Common myeloid progenitor, CD34-positive (primary cell): ENCODE measurements at regions not wholly inside any gene's neighbourhood (a gene's known extent, or its start where the extent isn't known, plus 50 kb on each side); places are given as distances from the start of the nearest gene placed in this dataset.

Experiments used
- CTCF ChIA-PET: fragments of 350-600 bp; sonication (Branson Sonifier 250); formaldehyde crosslinking; loops from one replicate; lab custom pipeline; 2021; ENCODE audit warnings: antibody characterized with exemption; lab: Charles Lee
- POLR2A ChIA-PET: fragments of 350-600 bp; sonication (Branson Sonifier 250); formaldehyde crosslinking; loops from one replicate; lab custom pipeline; 2021; ENCODE audit warnings: antibody characterized with exemption; lab: Charles Lee
- DNase-seq, 3 donors: peaks; one replicate each; pipeline versions ENCODE4 v3.0.0 to v3.0.0-alpha.2; 2013
- H3K27ac ChIP-seq, 2 experiments: 1 replicate in 1 of 2; 2 replicates in 1 of 2; pipeline ENCODE4 v1.7.0; 2013; ENCODE audit warnings: inconsistent platforms in 2 of 2, low read length in 2 of 2, mild to moderate bottlenecking in 2 of 2, low read depth in 1 of 2, moderate library complexity in 1 of 2; ENCODE audit not compliant: severe bottlenecking in 2 of 2, insufficient read depth in 1 of 2, poor library complexity in 1 of 2
- H3K27me3 ChIP-seq, 5 experiments: replicated peaks in 2 of 5; 1 replicate in 3 of 5; 2 replicates in 2 of 5; pipeline versions ENCODE4 v1.6.1 to v1.7.0; 2013; ENCODE audit warnings: low read length in 4 of 5, mild to moderate bottlenecking in 2 of 5, moderate library complexity in 2 of 5, inconsistent platforms in 1 of 5; ENCODE audit not compliant: insufficient read depth in 5 of 5, control insufficient read depth in 4 of 5
- H3K36me3 ChIP-seq, 4 experiments: 1 replicate in 2 of 4; 2 replicates in 2 of 4; pipeline versions ENCODE4 v1.6.1 to v1.7.0; 2013; ENCODE audit warnings: low read length in 3 of 4, control low read depth in 1 of 4, mild to moderate bottlenecking in 1 of 4; ENCODE audit not compliant: control insufficient read depth in 4 of 4, insufficient read depth in 4 of 4
- H3K4me1 ChIP-seq, 4 experiments: 1 replicate in 3 of 4; 2 replicates in 1 of 4; pipeline versions ENCODE4 v1.6.1 to v1.7.1; 2013; ENCODE audit warnings: low read length in 3 of 4, mild to moderate bottlenecking in 3 of 4, control low read depth in 1 of 4, inconsistent platforms in 1 of 4, moderate library complexity in 1 of 4; ENCODE audit not compliant: control insufficient read depth in 4 of 4, insufficient read depth in 4 of 4; ENCODE audit errors: control extremely low read depth in 1 of 4
- H3K4me3 ChIP-seq, 7 experiments: 1 replicate in 4 of 7; 2 replicates in 3 of 7; pipeline versions ENCODE4 v1.5.1 to v1.7.0; 2013; ENCODE audit warnings: mild to moderate bottlenecking in 7 of 7, low read length in 6 of 7, moderate library complexity in 6 of 7, inconsistent platforms in 2 of 7, low read depth in 2 of 7, control low read depth in 1 of 7; ENCODE audit not compliant: insufficient read depth in 4 of 7, control insufficient read depth in 1 of 7; ENCODE audit errors: extremely low read depth in 1 of 7
- H3K9me3 ChIP-seq, 5 experiments: 1 replicate in 4 of 5; 2 replicates in 1 of 5; pipeline versions ENCODE4 v1.6.1 to v1.7.1; 2013; ENCODE audit warnings: low read length in 4 of 5, mild to moderate bottlenecking in 2 of 5, inconsistent platforms in 1 of 5, low read depth in 1 of 5, moderate library complexity in 1 of 5; ENCODE audit not compliant: control insufficient read depth in 4 of 5, insufficient read depth in 2 of 5; ENCODE audit errors: control extremely low read depth in 1 of 5
- WGBS: methylation state at CpG from one replicate; pipeline ENCODE4 v1.1.5; 2013; ENCODE audit not compliant: insufficient coverage; 5-methylcytosine and 5-hydroxymethylcytosine counted together

GRCh38 chr7:136146925-136147324 is 169.8 kb upstream of the MTPN start:
- no peak overlapping the region for H3K27ac ChIP-seq
- H3K9me3 ChIP-seq = no peaks in the 10 kb centered on the region
- H3K27me3 ChIP-seq = no peaks in the 10 kb centered on the region
- no peak for DNase-seq
- ChIA-PET CTCF (no interaction called here), POLR2A (no interaction called here)
- no peaks in the 10 kb centered on the region for H3K4me1 ChIP-seq
- H3K4me3 ChIP-seq = no peak overlapping the region
- H3K36me3 ChIP-seq = no peaks in the 10 kb centered on the region
- 100% methylated on average over 1 of the region's 1 CpG for WGBS

GRCh38 chr7:136144182-136144581 is 167.0 kb upstream of the MTPN start:
- H3K27me3 ChIP-seq = peaks cover 0 to 1% (median 0%) of the 10 kb centered on the region in 5 experiments
- DNase-seq = no peak
- WGBS = 89% methylated on average over 1 of the region's 2 CpGs
- H3K4me3 ChIP-seq = no peak overlapping the region
- no peaks in the 10 kb centered on the region for H3K9me3 ChIP-seq
- ChIA-PET CTCF (no interaction called here), POLR2A (no interaction called here)
- no peaks in the 10 kb centered on the region for H3K4me1 ChIP-seq
- H3K36me3 ChIP-seq = no peaks in the 10 kb centered on the region
- H3K27ac ChIP-seq = no peak overlapping the region

GRCh38 chr7:136143271-136143670 is 166.1 kb upstream of the MTPN start:
- Histone ChIP-seq H3K36me3 (no peaks in the 10 kb centered on the region), H3K9me3 (no peaks in the 10 kb centered on the region), H3K27ac (no peak overlapping the region), H3K4me3 (no peak overlapping the region), H3K27me3 (peaks cover 0 to 1% (median 0%) of the 10 kb centered on the region in 5 experiments), H3K4me1 (no peaks in the 10 kb centered on the region)
- no peak for DNase-seq
- ChIA-PET CTCF (no interaction called here), POLR2A (no interaction called here)

- Histone ChIP-seq H3K36me3 (no peaks in the 10 kb centered on the region), H3K4me3 (no peak overlapping the region), H3K27me3 (peaks cover 0 to 1% (median 0%) of the 10 kb centered on the region in 5 experiments), H3K9me3 (no peaks in the 10 kb centered on the region), H3K27ac (no peak overlapping the region), H3K4me1 (no peaks in the 10 kb centered on the region)
- no peak for DNase-seq
- WGBS = 100% methylated on average over 2 of the region's 2 CpGs
- CTCF ChIA-PET = no interaction called here
- POLR2A ChIA-PET = no interaction called here
These were observed 165.4 kb upstream of the MTPN start for GRCh38 chr7:136142583-136142982.

GRCh38 chr7:136140469-136140868 is 163.3 kb upstream of the MTPN start:
- no peak overlapping the region for H3K4me3 ChIP-seq
- 100% methylated on average over 1 of the region's 3 CpGs for WGBS
- no peak for DNase-seq
- H3K27ac ChIP-seq = no peak overlapping the region
- ChIA-PET CTCF (no interaction called here), POLR2A (no interaction called here)
- no peaks in the 10 kb centered on the region for H3K36me3 ChIP-seq
- H3K9me3 ChIP-seq = no peaks in the 10 kb centered on the region
- H3K4me1 ChIP-seq = no peaks in the 10 kb centered on the region
- peaks cover 0 to 1% (median 0%) of the 10 kb centered on the region in 5 experiments for H3K27me3 ChIP-seq

- DNase-seq = no peak
- no peaks in the 10 kb centered on the region for H3K9me3 ChIP-seq
- WGBS = 74% methylated on average over 4 of the region's 6 CpGs
- no peaks in the 10 kb centered on the region for H3K36me3 ChIP-seq
- POLR2A ChIA-PET = no interaction called here
- no peak overlapping the region for H3K27ac ChIP-seq
- peaks cover 0 to 1% (median 0%) of the 10 kb centered on the region in 5 experiments for H3K27me3 ChIP-seq
- no peak overlapping the region for H3K4me3 ChIP-seq
- H3K4me1 ChIP-seq = no peaks in the 10 kb centered on the region
- CTCF ChIA-PET = no interaction called here
These were observed 162.3 kb upstream of the MTPN start for GRCh38 chr7:136139417-136139816.

- ChIA-PET CTCF (no interaction called here), POLR2A (no interaction called here)
- Histone ChIP-seq H3K4me3 (no peak overlapping the region), H3K27ac (no peak overlapping the region), H3K4me1 (no peaks in the 10 kb centered on the region), H3K36me3 (no peaks in the 10 kb centered on the region), H3K27me3 (peaks cover 0 to 3% (median 0%) of the 10 kb centered on the region in 5 experiments), H3K9me3 (no peaks in the 10 kb centered on the region)
- DNase-seq = no peak
- WGBS = 100% methylated on average over 1 of the region's 3 CpGs
These were observed 161.8 kb upstream of the MTPN start for GRCh38 chr7:136138991-136139390.
